ENCODE measurements at regions not wholly inside any gene's neighbourhood (a gene's known extent, or its start where the extent isn't known, plus 50 kb on each side); places are given as distances from the start of the nearest gene placed in this dataset.
"Not testable (repeated sequence)": the region's sequence is repeated elsewhere in the genome, so short reads cannot be mapped to it uniquely, and the experiment has no call there.

GRCh38 chr20:30724688-30725074 is 532.8 kb upstream of the DEFB115 start:
- H3K4me1 ChIP-seq, H3K36me3 ChIP-seq, H3K27me3 ChIP-seq, H3K4me3 ChIP-seq, H3K4me2 ChIP-seq, H4K20me1 ChIP-seq, H3K9ac ChIP-seq, H3K27ac ChIP-seq: not testable (repeated sequence)
- peaks cover 23% of the 10 kb centered on the region for H3K9me3 ChIP-seq

GRCh38 chr20:30725188-30725587 is 532.3 kb upstream of the DEFB115 start:
- H3K4me3 ChIP-seq, H3K9ac ChIP-seq, H3K27ac ChIP-seq, H3K36me3 ChIP-seq, H4K20me1 ChIP-seq, H3K27me3 ChIP-seq, H3K4me2 ChIP-seq, H3K4me1 ChIP-seq: not testable (repeated sequence)
- peaks cover 23% of the 10 kb centered on the region for H3K9me3 ChIP-seq

- H3K4me1 ChIP-seq, H3K9ac ChIP-seq, H3K27me3 ChIP-seq, H3K27ac ChIP-seq, H3K4me2 ChIP-seq, H3K36me3 ChIP-seq, H4K20me1 ChIP-seq, H3K4me3 ChIP-seq: not testable (repeated sequence)
- peaks cover 21% of the 10 kb centered on the region for H3K9me3 ChIP-seq
Observed at GRCh38 chr20:30728271-30728885, 529.1 kb upstream of the DEFB115 start.
